ENCODE measurements at regions not wholly inside any gene's neighbourhood (a gene's known extent, or its start where the extent isn't known, plus 50 kb on each side); places are given as distances from the start of the nearest gene placed in this dataset.

- no peak for DNase-seq
These were observed 417.4 kb upstream of the ATP11B start for GRCh38 chr3:182375916-182376315.

GRCh38 chr3:182382112-182382857 is 411.0 kb upstream of the ATP11B start:
- no peak for DNase-seq

- no peak for DNase-seq
These were observed 409.1 kb upstream of the ATP11B start for GRCh38 chr3:182384221-182384620.

GRCh38 chr3:182385356-182385755 is 407.9 kb upstream of the ATP11B start:
- no peak for DNase-seq

GRCh38 chr3:182388506-182388905 is 404.8 kb upstream of the ATP11B start:
- DNase-seq: no peak

- DNase-seq: no peak
These were observed 404.1 kb upstream of the ATP11B start for GRCh38 chr3:182389071-182389815.

GRCh38 chr3:182390421-182390820 is 402.9 kb upstream of the ATP11B start:
- no peak for DNase-seq

- DNase-seq: no peak
These were observed 400.9 kb upstream of the ATP11B start for GRCh38 chr3:182392182-182392937.

GRCh38 chr3:182393151-182393550 is 400.2 kb upstream of the ATP11B start:
- no peak for DNase-seq

GRCh38 chr3:182393830-182394367 is 399.4 kb upstream of the ATP11B start:
- DNase-seq: no peak

GRCh38 chr3:182397164-182397563 is 396.1 kb upstream of the ATP11B start:
- DNase-seq: no peak

- DNase-seq: no peak
These were observed 393.1 kb upstream of the ATP11B start for GRCh38 chr3:182399978-182400737.

- DNase-seq: no peak
These were observed 392.5 kb upstream of the ATP11B start for GRCh38 chr3:182400838-182401237.

GRCh38 chr3:182404031-182404430 is 389.3 kb upstream of the ATP11B start:
- DNase-seq: no peak

- no peak for DNase-seq
These were observed 387.5 kb upstream of the ATP11B start for GRCh38 chr3:182405759-182406158.

- no peak for DNase-seq
These were observed 386.5 kb upstream of the ATP11B start for GRCh38 chr3:182406786-182407185.

GRCh38 chr3:182410051-182410450 is 383.3 kb upstream of the ATP11B start:
- no peak for DNase-seq

GRCh38 chr3:182412066-182412465 is 381.2 kb upstream of the ATP11B start:
- DNase-seq: no peak

- no peak for DNase-seq
These were observed 380.2 kb upstream of the ATP11B start for GRCh38 chr3:182413061-182413460.

- DNase-seq: no peak
These were observed 379.6 kb upstream of the ATP11B start for GRCh38 chr3:182413682-182414081.

GRCh38 chr3:182414586-182414985 is 378.7 kb upstream of the ATP11B start:
- DNase-seq: no peak

- no peak for DNase-seq
These were observed 372.6 kb upstream of the ATP11B start for GRCh38 chr3:182420741-182421140.

GRCh38 chr3:182424006-182424405 is 369.3 kb upstream of the ATP11B start:
- DNase-seq: no peak

Data from NK-92 treated with Interleukin-12 subunit alpha and Interleukin-12 subunit beta, amount 100 ng/mL, for 24 hours (cell line).